ENCODE measurements at regions not wholly inside any gene's neighbourhood (a gene's known extent, or its start where the extent isn't known, plus 50 kb on each side); places are given as distances from the start of the nearest gene placed in this dataset.

DNA sequence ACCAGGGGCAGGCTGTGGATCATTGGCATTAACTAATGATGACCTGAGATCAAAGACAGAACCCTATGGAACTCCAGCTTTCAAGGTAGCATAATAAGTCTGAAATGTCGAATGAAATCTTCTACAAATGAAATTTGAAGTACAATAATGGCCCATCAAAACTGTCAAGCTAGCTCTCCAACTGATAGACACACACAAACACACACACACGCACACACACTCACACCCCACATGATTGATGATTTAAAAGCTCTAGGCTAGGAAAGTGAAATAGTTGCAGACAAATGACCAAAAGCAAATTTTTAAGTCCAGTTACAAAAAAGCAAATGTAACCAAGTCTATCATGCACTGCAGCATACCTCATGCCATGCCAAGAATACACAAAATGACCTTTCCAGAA lies 655.7 kb downstream of the C4orf33 start:
- in situ Hi-C loops (cut with MboI): no loop called here
- 4% methylated on average over 2 of the region's 2 CpGs for WGBS (ENCODE audit: insufficient coverage, low coverage, missing lambda C conversion rate)
- Histone ChIP-seq H3K9me1 (ENCODE audit: control insufficient read depth, insufficient read depth, low read length) (no peaks in the 10 kb centered on the region), H3K36me3 (ENCODE audit: control insufficient read depth, insufficient read depth, low read length) (no peaks in the 10 kb centered on the region), H3K27ac (ENCODE audit: extremely low read depth, low read depth, low read length) (no peak overlapping the region), H3K27me3 (ENCODE audit: control insufficient read depth in 2 of 2, insufficient read depth in 2 of 2, low read length in 2 of 2) (no peaks in the 10 kb centered on the region), H4K20me1 (replicated peaks; ENCODE audit: control insufficient read depth, insufficient read depth, low read length) (no peaks in the 10 kb centered on the region), H3K4me1 (replicated peaks in 1 of 2; ENCODE audit: control insufficient read depth in 2 of 2, insufficient read depth in 2 of 2, low read length in 2 of 2) (no peaks in the 10 kb centered on the region), H3K9ac (ENCODE audit: insufficient read depth in 1 of 2, low read depth in 2 of 2, low read length in 2 of 2) (no peak overlapping the region), H2AFZ (ENCODE audit: low read depth, low read length) (no peak overlapping the region), H3K79me2 (ENCODE audit: control insufficient read depth, insufficient read depth, low read length) (no peaks in the 10 kb centered on the region), H3K4me2 (ENCODE audit: insufficient read depth, low read length) (no peak overlapping the region), H3K9me3 (replicated peaks; ENCODE audit: control insufficient read depth, insufficient read depth, low read depth, low read length) (no peaks in the 10 kb centered on the region), H3K4me3 (no peak overlapping the region)
- BruUV-seq (replicated peaks): no TSS peak
- ATAC-seq: no peak
- ChIA-PET CTCF (ENCODE audit: low intra/inter-chr PET ratio) (no interaction called here), POLR2A (no interaction called here)
- TF ChIP-seq GTF2F1 (IDR thresholded peaks at IDR 0.05; ENCODE audit: low read depth, low read length): no peak
- no peak for TF ChIP-seq JUN (IDR thresholded peaks at IDR 0.05; ENCODE audit: borderline replicate concordance, low read depth, low read length)
- TF ChIP-seq JUN (CRISPR knock-in tag; IDR thresholded peaks at IDR 0.05; ENCODE audit: borderline replicate concordance): no peak
- TF ChIP-seq FOXJ3 (CRISPR knock-in tag; IDR thresholded peaks at IDR 0.05): no peak
- TF ChIP-seq, protein P1, sequence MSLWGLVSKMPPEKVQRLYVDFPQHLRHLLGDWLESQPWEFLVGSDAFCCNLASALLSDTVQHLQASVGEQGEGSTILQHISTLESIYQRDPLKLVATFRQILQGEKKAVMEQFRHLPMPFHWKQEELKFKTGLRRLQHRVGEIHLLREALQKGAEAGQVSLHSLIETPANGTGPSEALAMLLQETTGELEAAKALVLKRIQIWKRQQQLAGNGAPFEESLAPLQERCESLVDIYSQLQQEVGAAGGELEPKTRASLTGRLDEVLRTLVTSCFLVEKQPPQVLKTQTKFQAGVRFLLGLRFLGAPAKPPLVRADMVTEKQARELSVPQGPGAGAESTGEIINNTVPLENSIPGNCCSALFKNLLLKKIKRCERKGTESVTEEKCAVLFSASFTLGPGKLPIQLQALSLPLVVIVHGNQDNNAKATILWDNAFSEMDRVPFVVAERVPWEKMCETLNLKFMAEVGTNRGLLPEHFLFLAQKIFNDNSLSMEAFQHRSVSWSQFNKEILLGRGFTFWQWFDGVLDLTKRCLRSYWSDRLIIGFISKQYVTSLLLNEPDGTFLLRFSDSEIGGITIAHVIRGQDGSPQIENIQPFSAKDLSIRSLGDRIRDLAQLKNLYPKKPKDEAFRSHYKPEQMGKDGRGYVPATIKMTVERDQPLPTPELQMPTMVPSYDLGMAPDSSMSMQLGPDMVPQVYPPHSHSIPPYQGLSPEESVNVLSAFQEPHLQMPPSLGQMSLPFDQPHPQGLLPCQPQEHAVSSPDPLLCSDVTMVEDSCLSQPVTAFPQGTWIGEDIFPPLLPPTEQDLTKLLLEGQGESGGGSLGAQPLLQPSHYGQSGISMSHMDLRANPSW (CRISPR knock-in tag; IDR thresholded peaks at IDR 0.05): no peak
- TF ChIP-seq RNF219 (CRISPR knock-in tag; IDR thresholded peaks at IDR 0.05): no peak
- no peak for TF ChIP-seq MECOM (CRISPR knock-in tag; IDR thresholded peaks at IDR 0.05)
- TF ChIP-seq POLR2AphosphoS5 (IDR thresholded peaks at IDR 0.05; ENCODE audit: control insufficient read depth, insufficient read depth, low read depth, low read length): no peak
- TF ChIP-seq C11orf30 (IDR thresholded peaks at IDR 0.05; ENCODE audit: low read depth): no peak
- no peak for FAIRE-seq
- intact Hi-C loops (cut with micrococcal nuclease): no loop called here
- no peak for DNase-seq (ENCODE audit: extremely low read depth in 1 of 4, low spot score in 3 of 4)
